ENCODE measurements at regions not wholly inside any gene's neighbourhood (a gene's known extent, or its start where the extent isn't known, plus 50 kb on each side); places are given as distances from the start of the nearest gene placed in this dataset.

GRCh38 chr1:90220941-90221693 lies 226.2 kb downstream of the ZNF326 start:
- Histone ChIP-seq H3K27ac (ENCODE audit: low read depth) (no peak overlapping the region), H3K36me3 (ENCODE audit: insufficient read depth) (no peaks in the 10 kb centered on the region), H3F3A (replicated peaks; ENCODE audit: low read depth) (no peaks in the 10 kb centered on the region), H3K79me2 (replicated peaks; ENCODE audit: insufficient read depth) (no peaks in the 10 kb centered on the region), H3K9me2 (ENCODE audit: insufficient read depth) (no peaks in the 10 kb centered on the region), H3K4me2 (no peak overlapping the region), H4K20me1 (replicated peaks; ENCODE audit: insufficient read depth) (no peaks in the 10 kb centered on the region), H3K4me3 (no peak overlapping the region), H3K4me1 (ENCODE audit: insufficient read depth) (peaks cover 12% of the 10 kb centered on the region; the same call in 1 of the 2 replicates), H3K27me3 (ENCODE audit: insufficient read depth) (no peaks in the 10 kb centered on the region), H2AFZ (no peak overlapping the region)
- H3K27me3 Mint-ChIP-seq (ENCODE audit: insufficient read depth, low read depth, poor library complexity): peaks cover 3% of the 10 kb centered on the region
- no peak for DNase-seq (ENCODE audit: low spot score)
- peaks cover 22% of the 10 kb centered on the region for H3K9me3 Mint-ChIP-seq
- peaks cover 11% of the 10 kb centered on the region; the same call in 2 of the 3 replicates for H3K4me1 Mint-ChIP-seq
- no peak overlapping the region for H3K27ac Mint-ChIP-seq
- no peak overlapping the region; the same call in 2 of the 3 replicates for H3K4me3 Mint-ChIP-seq
- no peak for ATAC-seq
- peaks cover 15% of the 10 kb centered on the region for H3K36me3 Mint-ChIP-seq (ENCODE audit: low read depth)
- TF ChIP-seq ZNF114 (CRISPR knock-in tag; IDR thresholded peaks at IDR 0.05): no peak
- no peak for TF ChIP-seq EZH2 (IDR thresholded peaks at IDR 0.05; ENCODE audit: low read depth, unreplicated experiment)
- no peak for TF ChIP-seq CREB1 (CRISPR knock-in tag; IDR thresholded peaks at IDR 0.05; ENCODE audit: low read depth)
- TF ChIP-seq ETS1 (IDR thresholded peaks at IDR 0.05): no peak
- TF ChIP-seq ZNF462 (CRISPR knock-in tag; IDR thresholded peaks at IDR 0.05): no peak
- TF ChIP-seq CTCF (conservative IDR thresholded peaks at IDR 0.05; ENCODE audit: low read depth in 2 of 2): no peak
- TF ChIP-seq ZNF331 (CRISPR knock-in tag; IDR thresholded peaks at IDR 0.05; ENCODE audit: low read depth): no peak
- TF ChIP-seq STAT1 (IDR thresholded peaks at IDR 0.05; ENCODE audit: unreplicated experiment): no peak
- no peak for TF ChIP-seq POLR2AphosphoS5 (IDR thresholded peaks at IDR 0.05; ENCODE audit: low read depth)
- no peak for TF ChIP-seq EZH2phosphoT487 (IDR thresholded peaks at IDR 0.05; ENCODE audit: unreplicated experiment)
- no peak for TF ChIP-seq REST (IDR thresholded peaks at IDR 0.05; ENCODE audit: unreplicated experiment)
- TF ChIP-seq NANOG (IDR thresholded peaks at IDR 0.05; ENCODE audit: borderline replicate concordance): no peak
- no peak for TF ChIP-seq JUNB (IDR thresholded peaks at IDR 0.05; ENCODE audit: unreplicated experiment)

All from GM23338 (cell line).